Adrenal gland (tissue), 5 donors: ENCODE measurements at regions not wholly inside any gene's neighbourhood (a gene's known extent, or its start where the extent isn't known, plus 50 kb on each side); places are given as distances from the start of the nearest gene placed in this dataset.

Source experiments
- POLR2A ChIP-seq, 2 donors: fragments of 450-650 bp; IDR thresholded peaks; one replicate each; pipeline ENCODE4 v1.6.1; 2017; ENCODE audit warnings: antibody characterized with exemption in 2 of 2, mild to moderate bottlenecking in 2 of 2, moderate library complexity in 1 of 2
- TF ChIP-seq, protein P1 (sequence below), 6 experiments: fragments of 450-650 bp in 4 of 6; fragments of 200-600 bp in 2 of 6; sonication (generic) in 1 of 6; IDR thresholded peaks; 1 replicate in 5 of 6; 2 replicates in 1 of 6; pipeline versions ENCODE4 v1.5.1 to v1.8.0; 2016 to 2021; ENCODE audit warnings: antibody characterized with exemption in 6 of 6, mild to moderate bottlenecking in 2 of 6, moderate library complexity in 1 of 6
- donor health status: DM: no; HTN: no; CAD: no.

DNA sequence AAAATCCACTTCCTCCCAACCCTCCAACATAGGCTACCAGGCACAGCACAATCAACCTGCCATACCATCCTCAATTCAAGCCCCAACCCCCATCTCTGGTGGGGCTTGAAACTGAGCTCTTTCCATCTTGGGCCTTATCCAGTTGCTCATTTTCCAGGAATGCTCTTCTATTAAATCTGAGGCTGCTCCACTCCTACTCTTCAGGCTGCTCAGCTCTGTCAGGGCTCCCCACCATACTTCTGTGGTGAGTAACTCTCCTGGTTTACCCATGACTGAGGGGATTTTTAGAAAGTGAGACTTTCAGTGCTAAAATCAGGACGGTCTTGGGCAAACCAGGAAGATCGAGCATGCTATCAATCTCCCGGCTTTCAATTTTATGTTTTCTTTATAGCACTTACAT, 512.8 kb downstream of the LMO7 start:
- TF ChIP-seq, protein P1, sequence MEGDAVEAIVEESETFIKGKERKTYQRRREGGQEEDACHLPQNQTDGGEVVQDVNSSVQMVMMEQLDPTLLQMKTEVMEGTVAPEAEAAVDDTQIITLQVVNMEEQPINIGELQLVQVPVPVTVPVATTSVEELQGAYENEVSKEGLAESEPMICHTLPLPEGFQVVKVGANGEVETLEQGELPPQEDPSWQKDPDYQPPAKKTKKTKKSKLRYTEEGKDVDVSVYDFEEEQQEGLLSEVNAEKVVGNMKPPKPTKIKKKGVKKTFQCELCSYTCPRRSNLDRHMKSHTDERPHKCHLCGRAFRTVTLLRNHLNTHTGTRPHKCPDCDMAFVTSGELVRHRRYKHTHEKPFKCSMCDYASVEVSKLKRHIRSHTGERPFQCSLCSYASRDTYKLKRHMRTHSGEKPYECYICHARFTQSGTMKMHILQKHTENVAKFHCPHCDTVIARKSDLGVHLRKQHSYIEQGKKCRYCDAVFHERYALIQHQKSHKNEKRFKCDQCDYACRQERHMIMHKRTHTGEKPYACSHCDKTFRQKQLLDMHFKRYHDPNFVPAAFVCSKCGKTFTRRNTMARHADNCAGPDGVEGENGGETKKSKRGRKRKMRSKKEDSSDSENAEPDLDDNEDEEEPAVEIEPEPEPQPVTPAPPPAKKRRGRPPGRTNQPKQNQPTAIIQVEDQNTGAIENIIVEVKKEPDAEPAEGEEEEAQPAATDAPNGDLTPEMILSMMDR (IDR thresholded peaks at IDR 0.05), result no peak
- TF ChIP-seq POLR2A (IDR thresholded peaks at IDR 0.05), result no peak
